ENCODE measurements at regions not wholly inside any gene's neighbourhood (a gene's known extent, or its start where the extent isn't known, plus 50 kb on each side); places are given as distances from the start of the nearest gene placed in this dataset.
"Not testable (repeated sequence)": the region's sequence is repeated elsewhere in the genome, so short reads cannot be mapped to it uniquely, and the experiment has no call there.

- H3K4me3 ChIP-seq (ENCODE audit: low read length); H3K4me1 ChIP-seq (ENCODE audit: insufficient read depth, low read length); H3K27ac ChIP-seq (ENCODE audit: low read depth, low read length); H3K9ac ChIP-seq (ENCODE audit: low read depth, low read length); H3K9me3 ChIP-seq (ENCODE audit: insufficient read depth, low read depth, low read length); H3K27me3 ChIP-seq (ENCODE audit: insufficient read depth, low read length); H3K36me3 ChIP-seq (ENCODE audit: insufficient read depth, low read length): not testable (repeated sequence)
- 100% methylated on average over 1 of the region's 4 CpGs for WGBS
Measured at GRCh38 chr15:69617144-69617543, 164.5 kb downstream of the RPLP1 start.

- H3K27me3 ChIP-seq (ENCODE audit: insufficient read depth, low read length), result no peaks in the 10 kb centered on the region
- H3K9me3 ChIP-seq (ENCODE audit: insufficient read depth, low read depth, low read length), result no peaks in the 10 kb centered on the region
- WGBS, result 91% methylated on average over 3 of the region's 3 CpGs
- H3K27ac ChIP-seq (ENCODE audit: low read depth, low read length), result no peak overlapping the region
- H3K4me1 ChIP-seq (ENCODE audit: insufficient read depth, low read length), result no peaks in the 10 kb centered on the region
- no peaks in the 10 kb centered on the region for H3K36me3 ChIP-seq (ENCODE audit: insufficient read depth, low read length)
- H3K9ac ChIP-seq (ENCODE audit: low read depth, low read length), result no peak overlapping the region
- H3K4me3 ChIP-seq (ENCODE audit: low read length), result no peak overlapping the region
Measured at GRCh38 chr15:69623392-69624154, 171.0 kb downstream of the RPLP1 start.

- Histone ChIP-seq H3K4me1 (ENCODE audit: insufficient read depth, low read length) (no peaks in the 10 kb centered on the region), H3K27me3 (ENCODE audit: insufficient read depth, low read length) (no peaks in the 10 kb centered on the region), H3K36me3 (ENCODE audit: insufficient read depth, low read length) (no peaks in the 10 kb centered on the region), H3K4me3 (ENCODE audit: low read length) (no peak overlapping the region), H3K27ac (ENCODE audit: low read depth, low read length) (no peak overlapping the region), H3K9me3 (ENCODE audit: insufficient read depth, low read depth, low read length) (no peaks in the 10 kb centered on the region), H3K9ac (ENCODE audit: low read depth, low read length) (no peak overlapping the region)
- 91% methylated on average over 2 of the region's 2 CpGs for WGBS
Measured at GRCh38 chr15:69624155-69624520, 171.5 kb downstream of the RPLP1 start.

- Histone ChIP-seq H3K4me1 (ENCODE audit: insufficient read depth, low read length) (no peaks in the 10 kb centered on the region), H3K9me3 (ENCODE audit: insufficient read depth, low read depth, low read length) (no peaks in the 10 kb centered on the region), H3K36me3 (ENCODE audit: insufficient read depth, low read length) (no peaks in the 10 kb centered on the region), H3K27ac (ENCODE audit: low read depth, low read length) (no peak overlapping the region), H3K4me3 (ENCODE audit: low read length) (no peak overlapping the region), H3K9ac (ENCODE audit: low read depth, low read length) (no peak overlapping the region), H3K27me3 (ENCODE audit: insufficient read depth, low read length) (no peaks in the 10 kb centered on the region)
- WGBS, result 91% methylated on average over 3 of the region's 3 CpGs
Measured at GRCh38 chr15:69624816-69625215, 172.2 kb downstream of the RPLP1 start.

DNA sequence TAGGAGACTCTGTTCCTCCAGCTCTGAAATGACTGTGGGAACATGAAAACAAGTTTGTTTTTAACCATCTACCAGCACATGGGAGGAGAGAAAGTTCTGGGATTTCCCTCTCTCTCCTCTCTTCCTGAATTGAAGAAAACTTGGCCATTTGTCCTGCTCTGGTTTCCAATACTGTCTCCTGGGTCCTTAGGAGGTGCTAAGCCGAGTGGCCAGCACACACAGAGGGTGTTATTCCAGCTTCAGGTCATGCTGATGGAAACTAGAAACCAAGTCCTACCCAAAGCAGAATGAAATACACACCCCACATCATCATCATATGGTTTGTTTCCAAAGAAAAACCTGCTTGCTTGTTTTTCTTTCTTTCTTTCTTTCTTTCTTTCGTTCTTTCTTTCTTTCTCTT is 172.7 kb downstream of the RPLP1 start:
- no peaks in the 10 kb centered on the region for H3K4me1 ChIP-seq (ENCODE audit: insufficient read depth, low read length)
- WGBS, result 92% methylated on average over 1 of the region's 2 CpGs
- no peak overlapping the region for H3K4me3 ChIP-seq (ENCODE audit: low read length)
- no peaks in the 10 kb centered on the region for H3K36me3 ChIP-seq (ENCODE audit: insufficient read depth, low read length)
- H3K9ac ChIP-seq (ENCODE audit: low read depth, low read length), result no peak overlapping the region
- no peaks in the 10 kb centered on the region for H3K27me3 ChIP-seq (ENCODE audit: insufficient read depth, low read length)
- no peak overlapping the region for H3K27ac ChIP-seq (ENCODE audit: low read depth, low read length)
- no peaks in the 10 kb centered on the region for H3K9me3 ChIP-seq (ENCODE audit: insufficient read depth, low read depth, low read length)

DNA sequence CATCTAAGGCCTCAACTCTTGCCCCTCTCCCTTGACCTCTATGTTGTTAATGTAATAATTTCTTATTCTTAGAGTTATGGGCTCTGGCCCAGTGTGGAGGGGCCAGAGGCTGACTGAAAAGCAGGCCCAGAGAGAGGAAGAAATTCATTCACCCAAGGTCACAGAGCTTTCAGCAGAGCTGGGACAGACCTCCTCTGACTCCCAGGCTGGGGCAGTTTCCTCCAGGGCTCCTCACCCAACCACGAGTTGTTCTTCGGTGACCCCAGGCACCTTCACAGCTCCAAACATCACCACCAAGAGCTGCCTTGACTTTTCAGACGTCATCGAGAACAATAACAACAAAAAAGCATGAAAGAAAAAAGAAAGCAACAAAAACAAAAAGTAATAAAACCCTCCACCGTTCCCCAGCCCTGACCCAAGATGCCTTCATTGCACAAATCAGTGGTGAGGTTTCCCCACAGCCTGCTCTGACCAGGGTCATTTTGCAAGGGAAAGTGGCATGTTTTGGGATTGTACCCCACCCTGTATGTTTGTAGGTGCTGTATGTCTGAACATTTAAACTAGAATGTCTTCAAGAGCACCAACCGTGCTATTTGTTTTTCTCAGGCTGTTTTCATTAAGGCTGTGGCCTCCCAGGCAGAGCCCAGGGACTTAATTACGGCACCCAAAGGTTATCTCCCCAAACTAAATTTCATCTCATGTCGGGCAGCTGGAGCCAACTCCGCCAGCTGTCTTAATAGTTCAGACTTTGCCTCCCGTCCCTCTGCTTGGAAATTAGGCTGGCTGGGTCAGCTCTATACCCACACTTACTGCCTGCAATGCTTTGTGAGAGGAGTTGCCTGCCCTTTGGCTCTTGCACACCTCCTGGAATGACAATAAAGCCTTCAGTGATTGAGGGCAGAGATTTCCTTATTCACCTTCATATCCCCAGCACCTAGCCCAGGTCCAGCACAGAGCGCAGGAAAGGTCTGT is 173.8 kb downstream of the RPLP1 start:
- 90% methylated on average over 11 of the region's 11 CpGs for WGBS
- no peaks in the 10 kb centered on the region for H3K27me3 ChIP-seq (ENCODE audit: insufficient read depth, low read length)
- no peaks in the 10 kb centered on the region for H3K9me3 ChIP-seq (ENCODE audit: insufficient read depth, low read depth, low read length)
- no peaks in the 10 kb centered on the region for H3K36me3 ChIP-seq (ENCODE audit: insufficient read depth, low read length)
- no peak overlapping the region for H3K27ac ChIP-seq (ENCODE audit: low read depth, low read length)
- no peak overlapping the region for H3K9ac ChIP-seq (ENCODE audit: low read depth, low read length)
- H3K4me3 ChIP-seq (ENCODE audit: low read length), result no peak overlapping the region
- no peaks in the 10 kb centered on the region for H3K4me1 ChIP-seq (ENCODE audit: insufficient read depth, low read length)

GRCh38 chr15:69627548-69628158 is 175.0 kb downstream of the RPLP1 start:
- Histone ChIP-seq H3K27ac (ENCODE audit: low read depth, low read length) (no peak overlapping the region), H3K9me3 (ENCODE audit: insufficient read depth, low read depth, low read length) (no peaks in the 10 kb centered on the region), H3K4me1 (ENCODE audit: insufficient read depth, low read length) (no peaks in the 10 kb centered on the region), H3K4me3 (ENCODE audit: low read length) (no peak overlapping the region), H3K9ac (ENCODE audit: low read depth, low read length) (no peak overlapping the region), H3K27me3 (ENCODE audit: insufficient read depth, low read length) (no peaks in the 10 kb centered on the region), H3K36me3 (ENCODE audit: insufficient read depth, low read length) (no peaks in the 10 kb centered on the region)
- 91% methylated on average over 5 of the region's 5 CpGs for WGBS

DNA sequence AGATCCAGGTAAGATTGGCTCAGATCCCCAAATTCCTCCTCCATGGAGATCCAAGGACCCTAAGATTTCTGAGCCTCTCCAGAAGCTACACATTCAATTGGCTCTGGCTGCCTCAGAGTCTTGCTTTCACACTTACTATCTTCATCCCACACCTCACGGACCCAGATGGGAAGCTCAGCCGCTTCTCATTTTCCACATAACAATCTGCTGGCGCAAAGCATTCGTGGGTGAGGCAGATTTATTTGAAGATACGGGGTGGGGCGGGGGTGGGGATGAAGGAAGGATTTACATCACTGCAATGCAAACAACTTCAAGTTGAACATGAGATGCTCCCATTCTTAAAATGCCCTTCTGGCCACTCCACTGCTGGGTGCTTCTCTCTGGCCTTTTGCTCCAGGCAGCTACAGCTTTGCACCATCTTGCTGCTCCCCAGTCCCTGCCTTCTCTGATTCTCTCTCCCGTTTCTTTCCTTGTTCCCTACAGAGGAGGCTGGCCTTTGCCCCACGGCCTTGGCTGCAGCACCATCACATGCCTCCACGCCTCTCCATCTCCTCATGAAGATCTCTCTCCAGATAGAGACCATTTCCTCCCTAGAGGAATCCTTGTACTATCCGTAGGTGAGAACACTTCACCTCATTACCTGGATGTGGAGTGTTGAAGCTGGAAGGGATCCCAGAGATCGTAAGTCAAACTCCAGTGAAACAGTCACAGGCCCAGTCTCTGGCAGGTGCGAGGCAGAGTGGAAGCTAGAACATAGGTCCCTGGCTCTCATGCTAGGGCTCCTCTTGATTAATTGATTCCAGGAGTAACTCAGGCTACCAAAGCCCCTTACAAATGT is 175.9 kb downstream of the RPLP1 start:
- H3K36me3 ChIP-seq (ENCODE audit: insufficient read depth, low read length), result no peaks in the 10 kb centered on the region
- WGBS, result 95% methylated on average over 11 of the region's 12 CpGs
- no peaks in the 10 kb centered on the region for H3K9me3 ChIP-seq (ENCODE audit: insufficient read depth, low read depth, low read length)
- H3K27me3 ChIP-seq (ENCODE audit: insufficient read depth, low read length), result no peaks in the 10 kb centered on the region
- H3K9ac ChIP-seq (ENCODE audit: low read depth, low read length), result no peak overlapping the region
- H3K4me1 ChIP-seq (ENCODE audit: insufficient read depth, low read length), result no peaks in the 10 kb centered on the region
- H3K27ac ChIP-seq (ENCODE audit: low read depth, low read length), result no peak overlapping the region
- H3K4me3 ChIP-seq (ENCODE audit: low read length), result no peak overlapping the region

DNA sequence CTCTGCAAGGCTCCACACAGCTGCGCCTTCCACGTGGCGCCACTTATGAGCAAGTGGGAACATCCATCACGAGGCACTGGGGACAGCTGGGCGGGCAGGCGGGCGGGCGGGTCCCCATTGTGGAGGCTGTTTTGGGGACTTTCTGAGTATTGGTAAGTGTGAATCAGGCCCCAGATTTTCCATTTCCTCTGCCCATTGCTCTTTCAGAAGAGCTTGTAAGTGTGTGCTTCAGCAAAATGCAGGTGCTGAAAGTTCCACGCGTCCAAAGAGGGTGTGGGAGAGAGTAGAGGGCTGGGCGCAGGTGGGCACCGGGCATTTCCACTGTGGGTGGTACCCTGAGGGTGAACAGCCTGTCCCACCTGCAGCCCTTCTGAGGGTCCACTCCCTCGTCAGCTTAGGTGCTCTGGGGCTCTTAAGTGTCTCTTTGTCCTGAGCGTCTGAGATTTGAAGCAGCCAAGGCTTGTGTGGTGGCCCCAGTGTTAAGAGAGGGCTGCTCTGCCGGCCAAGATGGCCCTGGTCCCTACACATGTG is 177.1 kb downstream of the RPLP1 start:
- 95% methylated on average over 15 of the region's 15 CpGs for WGBS
- no peaks in the 10 kb centered on the region for H3K27me3 ChIP-seq (ENCODE audit: insufficient read depth, low read length)
- no peaks in the 10 kb centered on the region for H3K36me3 ChIP-seq (ENCODE audit: insufficient read depth, low read length)
- H3K27ac ChIP-seq (ENCODE audit: low read depth, low read length), result no peak overlapping the region
- no peaks in the 10 kb centered on the region for H3K4me1 ChIP-seq (ENCODE audit: insufficient read depth, low read length)
- no peak overlapping the region for H3K4me3 ChIP-seq (ENCODE audit: low read length)
- H3K9ac ChIP-seq (ENCODE audit: low read depth, low read length), result no peak overlapping the region
- H3K9me3 ChIP-seq (ENCODE audit: insufficient read depth, low read depth, low read length), result no peaks in the 10 kb centered on the region

GRCh38 chr15:69631005-69631404 is 178.4 kb downstream of the RPLP1 start:
- no peak overlapping the region for H3K4me3 ChIP-seq (ENCODE audit: low read length)
- H3K9ac ChIP-seq (ENCODE audit: low read depth, low read length), result no peak overlapping the region
- H3K36me3 ChIP-seq (ENCODE audit: insufficient read depth, low read length), result no peaks in the 10 kb centered on the region
- H3K27me3 ChIP-seq (ENCODE audit: insufficient read depth, low read length), result no peaks in the 10 kb centered on the region
- H3K4me1 ChIP-seq (ENCODE audit: insufficient read depth, low read length), result no peaks in the 10 kb centered on the region
- WGBS, result 86% methylated on average over 6 of the region's 6 CpGs
- H3K9me3 ChIP-seq (ENCODE audit: insufficient read depth, low read depth, low read length), result no peaks in the 10 kb centered on the region
- no peak overlapping the region for H3K27ac ChIP-seq (ENCODE audit: low read depth, low read length)
